Neural progenitor cell (in vitro differentiated cells): ENCODE measurements at regions not wholly inside any gene's neighbourhood (a gene's known extent, or its start where the extent isn't known, plus 50 kb on each side); places are given as distances from the start of the nearest gene placed in this dataset.

Experiments used
- DNase-seq: peaks from one replicate; pipeline ENCODE4 v3.0.0-alpha.2; 2016; ENCODE audit warnings: low spot score
- H2AFZ ChIP-seq: fragments of 200-600 bp; sonication (generic); replicated peaks from 2 replicates; pipeline ENCODE4 v1.6.1; 2016; ENCODE audit warnings: antibody characterized with exemption
- H3F3A ChIP-seq: fragments of 200-600 bp; sonication (generic); 2 replicates; pipeline ENCODE4 v1.6.1; 2016; ENCODE audit warnings: antibody characterized with exemption, low read depth
- H3K27ac ChIP-seq: fragments of 200-600 bp; sonication (generic); 2 replicates; pipeline ENCODE4 v1.5.1; 2016; ENCODE audit warnings: mild to moderate bottlenecking
- H3K27me3 ChIP-seq: fragments of 200-600 bp; sonication (generic); 2 replicates; pipeline ENCODE4 v1.6.1; 2016; ENCODE audit warnings: mild to moderate bottlenecking, moderate library complexity
- H3K36me3 ChIP-seq: fragments of 200-600 bp; sonication (generic); 2 replicates; pipeline ENCODE4 v1.5.1; 2016
- H3K4me1 ChIP-seq: fragments of 200-600 bp; sonication (generic); 2 replicates; pipeline ENCODE4 v1.6.1; 2016; ENCODE audit warnings: mixed run types
- H3K4me2 ChIP-seq: fragments of 200-600 bp; sonication (generic); 2 replicates; pipeline ENCODE4 v1.6.1; 2016
- H3K4me3 ChIP-seq: fragments of 200-600 bp; sonication (generic); 2 replicates; pipeline ENCODE4 v1.5.1; 2016
- H3K79me2 ChIP-seq: fragments of 200-600 bp; sonication (generic); 2 replicates; pipeline ENCODE4 v1.6.1; 2016; ENCODE audit warnings: low read depth
- H3K9ac ChIP-seq: fragments of 200-600 bp; sonication (generic); 2 replicates; pipeline ENCODE4 v1.6.1; 2016
- H3K9me3 ChIP-seq: fragments of 200-600 bp; sonication (generic); 2 replicates; pipeline ENCODE4 v1.5.1; 2016; ENCODE audit warnings: low read depth
- H4K20me1 ChIP-seq: fragments of 200-600 bp; sonication (generic); 2 replicates; pipeline ENCODE4 v1.6.1; 2016; ENCODE audit warnings: low read depth
- H3K27ac Mint-ChIP-seq: 3 replicates; pipeline ENCODE4 v1.8.0; 2021; ENCODE audit warnings: mixed read lengths
- H3K27me3 Mint-ChIP-seq: 2 replicates; pipeline ENCODE4 v1.8.0; 2022; ENCODE audit warnings: low read depth, mild to moderate bottlenecking, inconsistent platforms, moderate library complexity, mixed read lengths; ENCODE audit not compliant: insufficient read depth
- H3K36me3 Mint-ChIP-seq: 3 replicates; pipeline ENCODE4 v1.8.0; 2021; ENCODE audit warnings: mixed read lengths
- H3K4me1 Mint-ChIP-seq: 3 replicates; pipeline ENCODE4 v1.8.0; 2021; ENCODE audit warnings: mixed read lengths
- H3K4me3 Mint-ChIP-seq: 3 replicates; pipeline ENCODE4 v1.8.0; 2021; ENCODE audit warnings: mild to moderate bottlenecking, moderate library complexity, mixed read lengths
- H3K9me3 Mint-ChIP-seq: 3 replicates; pipeline ENCODE4 v1.8.0; 2020; ENCODE audit warnings: mixed read lengths
- CTCF ChIP-seq: fragments of 200-600 bp; sonication (generic); IDR thresholded peaks from 2 replicates; pipeline ENCODE4 v1.5.1; 2017; ENCODE audit warnings: antibody characterized with exemption, mild to moderate bottlenecking
- EZH2 ChIP-seq: fragments of 200-600 bp; sonication (generic); IDR thresholded peaks from 2 replicates; pipeline ENCODE4 v1.6.1; 2017; ENCODE audit warnings: antibody characterized with exemption, mild to moderate bottlenecking, moderate library complexity
- EZH2phosphoT487 ChIP-seq: fragments of 200-600 bp; sonication (generic); IDR thresholded peaks from 2 replicates; pipeline ENCODE4 v1.6.1; 2017; ENCODE audit warnings: antibody characterized with exemption

DNA sequence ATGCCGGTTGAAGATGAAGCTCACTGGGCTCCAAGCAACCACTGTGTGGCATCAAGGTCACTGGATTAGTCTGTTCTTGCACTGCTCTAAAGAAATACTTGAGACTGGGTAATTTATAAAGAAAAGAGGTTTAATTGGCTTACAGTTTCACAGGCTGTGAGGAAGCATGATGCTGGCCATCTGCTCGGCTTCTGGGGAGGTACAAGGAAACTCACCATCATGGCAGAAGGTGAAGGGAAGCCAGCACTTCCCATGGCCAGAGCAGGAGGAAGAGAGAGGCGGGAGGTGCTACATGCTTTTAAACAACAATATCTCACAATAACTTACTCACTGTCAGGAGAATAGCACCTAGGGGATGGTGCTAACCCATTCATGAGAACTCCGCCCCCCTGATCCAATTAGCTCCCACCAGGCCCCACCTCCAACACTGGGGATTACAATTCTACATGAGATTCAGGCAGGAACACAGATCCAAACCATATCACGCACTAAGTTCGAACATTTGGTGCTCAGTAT is 109.7 kb upstream of the MGAT5 start:
- no peaks in the 10 kb centered on the region for H3K9me3 ChIP-seq

DNA sequence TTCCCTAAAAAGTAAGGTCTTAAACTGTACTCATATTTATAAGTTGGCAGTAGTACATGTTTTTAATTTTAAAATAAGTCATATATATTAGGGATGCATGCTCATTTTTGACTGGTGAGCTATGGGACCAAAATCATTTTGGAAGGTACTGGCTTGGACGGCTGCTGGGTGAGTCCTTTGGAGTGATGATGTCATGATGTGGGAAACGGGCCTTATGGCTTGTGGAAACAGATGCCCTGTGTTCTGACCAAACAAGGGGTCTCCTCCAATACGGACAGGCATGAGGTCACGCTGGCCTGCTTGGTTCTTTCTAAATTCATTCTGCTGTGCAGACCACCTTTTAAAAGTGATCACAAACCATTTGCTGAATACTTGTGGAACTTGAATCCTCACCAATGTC is 109.2 kb upstream of the MGAT5 start:
- Mint-ChIP-seq H3K27ac (no peak overlapping the region), H3K36me3 (peaks cover 8% of the 10 kb centered on the region), H3K9me3 (peaks cover 2% of the 10 kb centered on the region), H3K27me3 (peaks cover 8% of the 10 kb centered on the region), H3K4me3 (no peak overlapping the region), H3K4me1 (peaks cover 51% of the 10 kb centered on the region)
- Histone ChIP-seq H3K79me2 (peaks cover 17% of the 10 kb centered on the region), H3F3A (peaks cover 2% of the 10 kb centered on the region), H3K9me3 (no peaks in the 10 kb centered on the region), H3K36me3 (no peaks in the 10 kb centered on the region), H3K27me3 (no peaks in the 10 kb centered on the region), H3K9ac (no peak overlapping the region), H4K20me1 (peaks cover 85% of the 10 kb centered on the region), H3K4me2 (no peak overlapping the region), H2AFZ (no peak overlapping the region), H3K27ac (no peak overlapping the region), H3K4me1 (peaks cover 24% of the 10 kb centered on the region), H3K4me3 (no peak overlapping the region)
- TF ChIP-seq EZH2 (no peak), CTCF (no peak), EZH2phosphoT487 (no peak)
- DNase-seq: no peak

More for the DNA sequence above, 109.7 kb upstream of the MGAT5 start:
- Histone ChIP-seq H3F3A (peaks cover 2% of the 10 kb centered on the region), H4K20me1 (peaks cover 90% of the 10 kb centered on the region), H3K9ac (no peak overlapping the region), H3K27ac (no peak overlapping the region), H3K27me3 (no peaks in the 10 kb centered on the region), H3K79me2 (peaks cover 17% of the 10 kb centered on the region), H3K4me3 (no peak overlapping the region), H2AFZ (no peak overlapping the region), H3K4me2 (no peak overlapping the region), H3K36me3 (no peaks in the 10 kb centered on the region), H3K4me1 (peaks cover 24% of the 10 kb centered on the region)
- no peak for TF ChIP-seq EZH2phosphoT487
- no peak for TF ChIP-seq CTCF
- no peak for TF ChIP-seq EZH2
- no peak for DNase-seq
- no peak overlapping the region for H3K27ac Mint-ChIP-seq
- peaks cover 2% of the 10 kb centered on the region for H3K9me3 Mint-ChIP-seq
- H3K4me3 Mint-ChIP-seq: no peak overlapping the region
- H3K4me1 Mint-ChIP-seq: peaks cover 51% of the 10 kb centered on the region
- H3K36me3 Mint-ChIP-seq: peaks cover 8% of the 10 kb centered on the region
- H3K27me3 Mint-ChIP-seq: peaks cover 8% of the 10 kb centered on the region

DNA sequence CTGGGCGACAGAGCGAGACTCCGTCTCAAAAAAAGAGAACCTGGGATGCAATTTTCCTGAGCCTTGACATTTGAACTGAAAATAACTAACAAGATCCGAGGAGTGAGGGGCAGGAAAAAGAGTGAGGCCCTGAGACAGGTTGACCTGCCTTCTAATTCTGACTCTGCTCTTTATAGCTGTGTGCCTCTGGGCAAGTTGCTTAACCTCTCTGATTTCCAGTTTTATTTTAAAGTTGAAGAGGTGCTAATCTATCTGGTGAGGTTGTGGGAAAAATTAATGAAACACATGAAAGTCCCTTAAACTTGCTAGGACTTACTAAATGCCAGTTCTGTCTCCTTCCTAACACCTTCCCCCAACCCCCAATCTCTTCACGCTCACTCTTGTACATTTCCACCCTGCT is 108.4 kb upstream of the MGAT5 start:
- Histone ChIP-seq H3K4me2 (no peak overlapping the region), H3F3A (peaks cover 2% of the 10 kb centered on the region), H3K79me2 (peaks cover 17% of the 10 kb centered on the region), H3K27ac (no peak overlapping the region), H2AFZ (no peak overlapping the region), H3K36me3 (no peaks in the 10 kb centered on the region), H3K9ac (no peak overlapping the region), H3K4me3 (no peak overlapping the region), H3K9me3 (no peaks in the 10 kb centered on the region), H4K20me1 (peaks cover 77% of the 10 kb centered on the region), H3K27me3 (no peaks in the 10 kb centered on the region), H3K4me1 (peaks cover 24% of the 10 kb centered on the region)
- TF ChIP-seq CTCF (no peak), EZH2phosphoT487 (no peak), EZH2 (no peak)
- Mint-ChIP-seq H3K27ac (no peak overlapping the region), H3K9me3 (peaks cover 2% of the 10 kb centered on the region), H3K36me3 (peaks cover 8% of the 10 kb centered on the region), H3K27me3 (peaks cover 8% of the 10 kb centered on the region), H3K4me3 (no peak overlapping the region), H3K4me1 (peaks cover 51% of the 10 kb centered on the region)
- no peak for DNase-seq
